Neural progenitor cell (in vitro differentiated cells): ENCODE measurements at regions not wholly inside any gene's neighbourhood (a gene's known extent, or its start where the extent isn't known, plus 50 kb on each side); places are given as distances from the start of the nearest gene placed in this dataset.

Source experiments
- CTCF ChIP-seq: fragments of 200-600 bp; sonication (generic); IDR thresholded peaks from 2 replicates; pipeline ENCODE4 v1.5.1; 2017; ENCODE audit warnings: antibody characterized with exemption, mild to moderate bottlenecking
- EZH2phosphoT487 ChIP-seq: fragments of 200-600 bp; sonication (generic); IDR thresholded peaks from 2 replicates; pipeline ENCODE4 v1.6.1; 2017; ENCODE audit warnings: antibody characterized with exemption

DNA sequence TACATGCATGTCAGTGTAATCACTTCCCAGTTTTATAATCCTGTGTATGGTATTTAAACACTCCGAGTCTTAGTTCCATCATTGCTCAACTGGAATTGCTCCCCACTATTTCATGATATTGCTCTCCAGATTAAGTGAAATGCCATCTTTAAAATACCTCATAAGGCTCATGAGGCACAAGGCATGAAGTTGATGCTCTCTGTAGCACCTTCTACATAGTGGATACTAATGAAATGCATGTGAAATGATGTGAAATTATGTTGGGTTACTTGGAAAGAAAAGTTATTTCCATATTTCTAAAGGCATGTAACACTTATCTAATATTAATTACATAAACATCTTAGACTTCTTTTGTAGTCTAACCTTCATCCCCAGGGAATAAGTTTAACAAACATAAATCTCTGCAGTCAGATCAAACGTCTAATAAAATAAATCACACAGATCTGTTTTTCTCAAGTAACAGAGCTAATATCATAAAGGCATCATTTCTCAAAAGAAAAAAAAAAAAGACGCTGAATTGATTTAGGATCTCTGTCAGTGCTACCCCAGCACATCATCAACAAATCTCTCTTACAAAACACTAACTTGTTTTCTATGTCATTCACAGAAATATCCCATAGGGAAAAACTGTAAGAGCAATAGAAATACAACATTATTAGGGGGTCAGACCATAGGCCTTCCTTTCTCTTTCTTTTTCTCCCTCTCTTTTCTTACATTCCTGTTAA, 736.0 kb upstream of the LRRC4C start:
- TF ChIP-seq CTCF (no peak), EZH2phosphoT487 (no peak)
